Loucy (cell line): ENCODE measurements at regions not wholly inside any gene's neighbourhood (a gene's known extent, or its start where the extent isn't known, plus 50 kb on each side); places are given as distances from the start of the nearest gene placed in this dataset.

Experiments used
- CTCF ChIP-seq: fragments of 200-600 bp; sonication (generic); conservative IDR thresholded peaks from 2 replicates; pipeline ENCODE4 v1.5.1; 2014; ENCODE audit warnings: mild to moderate bottlenecking, antibody characterized with exemption, low read length
- EZH2phosphoT487 ChIP-seq: fragments of 200-600 bp; IDR thresholded peaks from 2 replicates; pipeline ENCODE4 v1.6.1; 2018; ENCODE audit warnings: antibody characterized with exemption, mild to moderate bottlenecking, moderate library complexity, borderline replicate concordance

GRCh38 chr9:1261266-1261665 is 211.1 kb downstream of the DMRT2 start:
- TF ChIP-seq CTCF, result no peak
- no peak for TF ChIP-seq EZH2phosphoT487
